ENCODE measurements at regions not wholly inside any gene's neighbourhood (a gene's known extent, or its start where the extent isn't known, plus 50 kb on each side); places are given as distances from the start of the nearest gene placed in this dataset.
"Not testable (repeated sequence)": the region's sequence is repeated elsewhere in the genome, so short reads cannot be mapped to it uniquely, and the experiment has no call there.

- H3K4me3 ChIP-seq (replicated peaks in 1 of 2; ENCODE audit: low read depth in 2 of 2, low read length in 2 of 2) = no peak overlapping the region
- DNase-seq (ENCODE audit: low read depth in 2 of 2) = no peak
- TF ChIP-seq CTCF (IDR thresholded peaks at IDR 0.05; ENCODE audit: low read depth, low read length) = no peak
Measured at GRCh38 chr4:30125868-30126267, 594.3 kb upstream of the PCDH7 start.

- no peak overlapping the region for H3K4me3 ChIP-seq (replicated peaks in 1 of 2; ENCODE audit: low read depth in 2 of 2, low read length in 2 of 2)
- no peak for DNase-seq (ENCODE audit: low read depth in 2 of 2)
- TF ChIP-seq CTCF (IDR thresholded peaks at IDR 0.05; ENCODE audit: low read depth, low read length) = no peak
Measured at GRCh38 chr4:30126351-30126750, 593.8 kb upstream of the PCDH7 start.

- DNase-seq (ENCODE audit: low read depth in 2 of 2); H3K4me3 ChIP-seq (replicated peaks in 1 of 2; ENCODE audit: low read depth in 2 of 2, low read length in 2 of 2): not testable (repeated sequence)
Measured at GRCh38 chr4:30148828-30149227, 571.3 kb upstream of the PCDH7 start.

- H3K4me3 ChIP-seq (replicated peaks in 1 of 2; ENCODE audit: low read depth in 2 of 2, low read length in 2 of 2); DNase-seq (ENCODE audit: low read depth in 2 of 2): not testable (repeated sequence)
Measured at GRCh38 chr4:30149539-30149938, 570.6 kb upstream of the PCDH7 start.

- DNase-seq (ENCODE audit: low read depth in 2 of 2) = no peak
- no peak overlapping the region for H3K4me3 ChIP-seq (replicated peaks in 1 of 2; ENCODE audit: low read depth in 2 of 2, low read length in 2 of 2)
- TF ChIP-seq CTCF (IDR thresholded peaks at IDR 0.05; ENCODE audit: low read depth, low read length) = no peak
Measured at GRCh38 chr4:30153427-30153826, 566.7 kb upstream of the PCDH7 start.

- no peak for DNase-seq (ENCODE audit: low read depth in 2 of 2)
- no peak for TF ChIP-seq CTCF (IDR thresholded peaks at IDR 0.05; ENCODE audit: low read depth, low read length)
- H3K4me3 ChIP-seq (replicated peaks in 1 of 2; ENCODE audit: low read depth in 2 of 2, low read length in 2 of 2) = no peak overlapping the region
Measured at GRCh38 chr4:30160140-30160539, 560.0 kb upstream of the PCDH7 start.

GRCh38 chr4:30172416-30172815, 547.8 kb upstream of the PCDH7 start:
- no peak overlapping the region for H3K4me3 ChIP-seq (replicated peaks in 1 of 2; ENCODE audit: low read depth in 2 of 2, low read length in 2 of 2)
- no peak for TF ChIP-seq CTCF (IDR thresholded peaks at IDR 0.05; ENCODE audit: low read depth, low read length)
- no peak for DNase-seq (ENCODE audit: low read depth in 2 of 2)

GRCh38 chr4:30181512-30181911, 538.7 kb upstream of the PCDH7 start:
- DNase-seq (ENCODE audit: low read depth in 2 of 2) = no peak
- TF ChIP-seq CTCF (IDR thresholded peaks at IDR 0.05; ENCODE audit: low read depth, low read length) = no peak
- no peak overlapping the region for H3K4me3 ChIP-seq (replicated peaks in 1 of 2; ENCODE audit: low read depth in 2 of 2, low read length in 2 of 2)

All from cardiac fibroblast (primary cell).